Activated B cell treated with CpG ODN at 0.5 μM for 24 hours (primary cell): ENCODE measurements at regions not wholly inside any gene's neighbourhood (a gene's known extent, or its start where the extent isn't known, plus 50 kb on each side); places are given as distances from the start of the nearest gene placed in this dataset.

ENCODE experiments used
- ATAC-seq: fragments of 200-7000 bp; cut with Tn5 transposase; one replicate; pipeline ENCODE4 v1.10.0; 2021; ENCODE audit warnings: low read depth, mild to moderate bottlenecking, moderate library complexity
- CTCF ChIA-PET: fragments of 350-600 bp; sonication (Branson Sonifier 250); formaldehyde crosslinking; loops from one replicate; lab custom pipeline; 2021; ENCODE audit warnings: antibody characterized with exemption; lab: Charles Lee
- POLR2A ChIA-PET: fragments of 350-600 bp; sonication (Branson Sonifier 250); formaldehyde crosslinking; loops from one replicate; lab custom pipeline; 2021; ENCODE audit warnings: antibody characterized with exemption; lab: Charles Lee
- DNase-seq: peaks from one replicate; pipeline ENCODE4 v3.0.0; 2022
- H3K27ac Mint-ChIP-seq: one replicate; pipeline ENCODE4 v1.8.0; 2020; ENCODE audit warnings: mixed read lengths
- H3K27me3 Mint-ChIP-seq: one replicate; pipeline ENCODE4 v1.8.0; 2021; ENCODE audit warnings: mixed read lengths
- H3K36me3 Mint-ChIP-seq: one replicate; pipeline ENCODE4 v1.8.0; 2021; ENCODE audit warnings: low read depth, mixed read lengths
- H3K4me1 Mint-ChIP-seq: one replicate; pipeline ENCODE4 v1.8.0; 2021; ENCODE audit warnings: mixed read lengths
- H3K4me3 Mint-ChIP-seq: one replicate; pipeline ENCODE4 v1.8.0; 2020; ENCODE audit warnings: mild to moderate bottlenecking, mixed read lengths
- H3K9me3 Mint-ChIP-seq: one replicate; pipeline ENCODE4 v1.8.0; 2020; ENCODE audit warnings: mixed read lengths
- intact Hi-C: fragments of 100-400 bp; cut with micrococcal nuclease; formaldehyde crosslinking; loops from one replicate; pipeline ENCODE4 v1.15.1; 2024
- TF ChIP-seq, protein P1 (sequence below): fragments of 200-600 bp; IDR thresholded peaks from one replicate; pipeline ENCODE4 v1.8.0; 2022; ENCODE audit warnings: antibody characterized with exemption, mild to moderate bottlenecking

DNA sequence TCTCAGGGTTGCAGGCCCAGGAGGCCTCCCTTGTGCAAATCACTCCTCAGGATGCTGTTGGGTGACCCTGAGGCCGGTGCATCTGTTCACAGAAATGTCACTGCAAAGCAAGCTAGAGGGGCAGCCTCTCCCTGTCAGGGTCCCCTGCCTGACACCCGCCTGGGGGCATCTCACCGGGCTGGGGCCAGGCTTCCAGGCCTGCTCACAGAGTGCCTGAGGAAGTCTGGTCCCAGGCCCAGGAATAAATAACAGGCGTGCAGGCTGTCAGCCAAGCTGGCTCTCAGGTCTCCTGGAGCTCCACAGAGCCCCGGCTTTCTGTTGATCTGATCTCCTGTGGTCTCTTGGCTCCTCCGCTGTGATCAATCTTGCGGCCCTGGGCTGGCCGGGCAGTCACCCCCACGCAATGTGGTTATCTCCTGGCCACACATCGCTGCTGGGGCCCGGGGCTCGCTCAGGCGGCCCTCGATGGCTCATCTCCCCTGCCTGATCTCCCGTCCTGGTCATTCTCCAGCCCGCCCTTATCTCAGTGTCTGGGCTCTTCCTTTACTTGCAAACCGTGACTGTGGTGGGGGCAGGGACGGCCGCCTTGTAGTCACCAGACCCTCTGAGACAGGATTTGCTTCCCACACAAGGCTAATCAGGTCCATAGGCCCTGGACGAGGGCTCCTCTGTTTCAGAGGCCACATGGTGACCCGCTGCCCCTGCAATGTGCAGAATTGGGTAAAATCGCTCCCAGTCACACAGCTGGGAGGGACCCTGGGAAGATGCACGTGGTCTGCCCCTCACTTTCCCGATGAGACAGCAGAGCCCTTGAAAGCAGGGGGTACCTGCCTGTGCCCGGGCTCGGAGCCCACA lies 231.2 kb upstream of the GSE1 start:
- Mint-ChIP-seq H3K9me3 (peaks cover 2% of the 10 kb centered on the region), H3K27ac (no peak overlapping the region), H3K4me1 (no peaks in the 10 kb centered on the region), H3K4me3 (no peak overlapping the region), H3K36me3 (no peaks in the 10 kb centered on the region), H3K27me3 (peaks cover 13% of the 10 kb centered on the region)
- ChIA-PET POLR2A (no interaction called here), CTCF (no interaction called here)
- intact Hi-C loops: no loop called here
- DNase-seq (no peak), ATAC-seq (no peak)
- TF ChIP-seq, protein P1, sequence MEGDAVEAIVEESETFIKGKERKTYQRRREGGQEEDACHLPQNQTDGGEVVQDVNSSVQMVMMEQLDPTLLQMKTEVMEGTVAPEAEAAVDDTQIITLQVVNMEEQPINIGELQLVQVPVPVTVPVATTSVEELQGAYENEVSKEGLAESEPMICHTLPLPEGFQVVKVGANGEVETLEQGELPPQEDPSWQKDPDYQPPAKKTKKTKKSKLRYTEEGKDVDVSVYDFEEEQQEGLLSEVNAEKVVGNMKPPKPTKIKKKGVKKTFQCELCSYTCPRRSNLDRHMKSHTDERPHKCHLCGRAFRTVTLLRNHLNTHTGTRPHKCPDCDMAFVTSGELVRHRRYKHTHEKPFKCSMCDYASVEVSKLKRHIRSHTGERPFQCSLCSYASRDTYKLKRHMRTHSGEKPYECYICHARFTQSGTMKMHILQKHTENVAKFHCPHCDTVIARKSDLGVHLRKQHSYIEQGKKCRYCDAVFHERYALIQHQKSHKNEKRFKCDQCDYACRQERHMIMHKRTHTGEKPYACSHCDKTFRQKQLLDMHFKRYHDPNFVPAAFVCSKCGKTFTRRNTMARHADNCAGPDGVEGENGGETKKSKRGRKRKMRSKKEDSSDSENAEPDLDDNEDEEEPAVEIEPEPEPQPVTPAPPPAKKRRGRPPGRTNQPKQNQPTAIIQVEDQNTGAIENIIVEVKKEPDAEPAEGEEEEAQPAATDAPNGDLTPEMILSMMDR: no peak

DNA sequence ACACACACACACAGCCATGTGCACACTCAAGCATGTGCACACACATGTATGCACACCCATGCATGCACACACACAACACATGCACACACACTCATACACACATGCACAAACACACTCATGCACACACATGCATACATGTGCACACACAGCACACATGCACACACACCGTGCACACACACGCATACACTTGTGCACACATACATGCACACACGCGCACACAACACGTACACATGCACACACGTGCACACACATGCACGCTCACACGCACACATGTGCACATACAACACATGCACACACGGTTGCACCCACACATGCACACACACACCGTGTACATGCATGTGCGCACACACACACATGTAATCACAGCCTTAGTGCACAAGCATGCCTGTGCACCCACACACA lies 230.4 kb upstream of the GSE1 start:
- Mint-ChIP-seq H3K27ac (no peak overlapping the region), H3K27me3 (peaks cover 16% of the 10 kb centered on the region), H3K9me3 (peaks cover 2% of the 10 kb centered on the region), H3K4me3 (no peak overlapping the region), H3K36me3 (no peaks in the 10 kb centered on the region), H3K4me1 (no peaks in the 10 kb centered on the region)
- ChIA-PET POLR2A (no interaction called here), CTCF (no interaction called here)
- ATAC-seq (no peak), DNase-seq (no peak)
- intact Hi-C loops: no loop called here
- TF ChIP-seq, protein P1: no peak

DNA sequence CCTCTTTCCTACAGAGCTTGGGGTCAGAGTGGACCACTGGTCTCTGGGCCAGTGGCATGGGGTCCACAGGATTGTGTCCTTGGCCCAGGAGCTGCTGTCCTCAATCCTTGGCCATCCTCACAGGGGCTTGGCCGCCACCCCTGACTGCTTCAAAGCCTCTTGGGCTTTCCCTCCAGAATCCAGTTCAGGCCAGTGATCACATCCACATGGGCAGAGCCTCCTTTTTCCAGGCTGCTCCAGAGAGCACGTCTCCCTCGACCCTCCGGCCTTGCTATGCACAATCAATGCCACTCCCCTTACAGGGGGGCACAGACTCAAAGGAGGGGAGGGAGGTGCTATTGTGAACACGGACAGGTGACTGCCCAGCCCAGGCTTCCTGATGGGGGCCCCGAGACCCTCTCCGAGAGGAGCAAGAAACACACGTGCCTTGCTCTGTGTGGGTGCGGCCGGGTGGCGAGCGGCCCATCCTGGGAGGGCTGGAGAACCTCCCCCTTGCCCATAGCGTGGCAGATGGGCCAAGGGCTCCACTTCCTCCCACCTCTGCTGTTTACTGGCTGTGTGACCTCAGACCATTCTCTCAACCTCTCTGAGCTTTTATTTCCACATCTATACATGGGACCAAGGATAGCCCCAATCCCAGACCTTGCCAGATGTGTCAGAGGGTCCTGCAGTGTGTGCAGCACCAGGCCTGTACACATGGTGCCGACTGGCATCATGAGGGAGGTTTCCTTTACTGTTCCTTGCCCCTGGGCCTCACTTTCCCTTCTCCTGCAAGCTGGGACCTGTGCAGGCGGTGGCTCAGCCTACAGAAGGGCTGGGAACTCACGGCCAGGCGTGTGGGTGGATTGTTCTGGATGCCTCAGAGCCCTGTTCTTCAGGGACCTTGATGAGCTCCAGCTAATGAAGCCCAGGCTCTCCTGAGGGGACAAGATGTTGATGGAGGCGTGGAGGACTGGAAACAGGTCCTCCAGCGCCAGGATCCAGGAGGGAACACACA lies 229.0 kb upstream of the GSE1 start:
- Mint-ChIP-seq H3K9me3 (peaks cover 2% of the 10 kb centered on the region), H3K4me1 (no peaks in the 10 kb centered on the region), H3K27me3 (peaks cover 10% of the 10 kb centered on the region), H3K36me3 (no peaks in the 10 kb centered on the region), H3K27ac (no peak overlapping the region), H3K4me3 (no peak overlapping the region)
- no peak for ATAC-seq
- ChIA-PET POLR2A (no interaction called here), CTCF (no interaction called here)
- intact Hi-C loops: no loop called here
- TF ChIP-seq, protein P1: no peak
- no peak for DNase-seq

DNA sequence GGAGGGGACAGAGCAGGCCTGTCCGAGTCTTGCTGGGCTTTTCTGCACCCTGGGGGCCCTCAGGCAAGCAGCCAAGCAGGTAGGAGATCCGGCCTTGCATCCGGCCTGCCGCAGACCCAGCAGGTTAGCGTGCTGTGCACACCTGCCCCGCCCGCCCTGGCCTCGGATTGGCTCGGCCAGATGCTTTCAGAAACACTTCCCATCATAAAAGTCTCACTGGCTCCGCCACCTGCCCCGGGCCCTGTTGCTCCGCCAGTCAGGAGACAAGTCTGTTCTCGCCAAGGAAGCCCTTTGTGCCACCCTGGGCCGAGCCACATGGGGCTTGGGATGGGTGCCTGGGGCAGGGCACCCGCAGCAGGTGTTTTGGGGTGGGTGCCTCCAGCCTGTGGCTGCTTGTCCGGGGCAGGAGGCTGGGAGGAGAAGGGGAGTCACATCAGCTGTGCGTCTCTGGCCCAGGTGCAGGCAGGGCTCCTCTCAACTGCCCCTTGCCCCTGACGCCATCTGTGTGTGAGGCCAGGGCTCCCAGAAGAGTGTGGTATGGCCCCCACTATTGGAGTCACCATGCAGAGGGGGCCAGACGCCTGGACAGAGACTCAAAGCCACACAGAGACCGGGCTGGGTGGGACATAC lies 228.2 kb upstream of the GSE1 start:
- H3K36me3 Mint-ChIP-seq: no peaks in the 10 kb centered on the region
- H3K4me3 Mint-ChIP-seq: no peak overlapping the region
- no peak overlapping the region for H3K27ac Mint-ChIP-seq
- POLR2A ChIA-PET: no interaction called here
- ATAC-seq (no peak), DNase-seq (no peak)
- CTCF ChIA-PET: no interaction called here
- TF ChIP-seq, protein P1: no peak
- intact Hi-C loops: no loop called here
- peaks cover 7% of the 10 kb centered on the region for H3K27me3 Mint-ChIP-seq
- H3K9me3 Mint-ChIP-seq: peaks cover 2% of the 10 kb centered on the region
- H3K4me1 Mint-ChIP-seq: no peaks in the 10 kb centered on the region
